GM21367 (cell line): ENCODE measurements at regions not wholly inside any gene's neighbourhood (a gene's known extent, or its start where the extent isn't known, plus 50 kb on each side); places are given as distances from the start of the nearest gene placed in this dataset.
"Not testable (repeated sequence)": the region's sequence is repeated elsewhere in the genome, so short reads cannot be mapped to it uniquely, and the experiment has no call there.

Source experiments
- ATAC-seq: cut with Tn5 transposase; IDR thresholded peaks from one replicate; pipeline ENCODE4 v1.9.1; 2021; ENCODE audit not compliant: unreplicated experiment

- ATAC-seq: no peak
Measured at GRCh38 chr4:164538097-164538496, 215.8 kb upstream of the SMIM31 start.

- no peak for ATAC-seq
Measured at GRCh38 chr4:164540987-164541386, 212.9 kb upstream of the SMIM31 start.

- ATAC-seq: no peak
Measured at GRCh38 chr4:164542431-164542830, 211.5 kb upstream of the SMIM31 start.

GRCh38 chr4:164550989-164551712, 202.8 kb upstream of the SMIM31 start:
- ATAC-seq: no peak

GRCh38 chr4:164551713-164552040, 202.3 kb upstream of the SMIM31 start:
- no peak for ATAC-seq

- ATAC-seq: no peak
Measured at GRCh38 chr4:164571593-164572390, 182.1 kb upstream of the SMIM31 start.

- no peak for ATAC-seq
Measured at GRCh38 chr4:164572877-164573279, 181.1 kb upstream of the SMIM31 start.

- no peak for ATAC-seq
Measured at GRCh38 chr4:164575861-164576260, 178.1 kb upstream of the SMIM31 start.

GRCh38 chr4:164579270-164579942, 174.5 kb upstream of the SMIM31 start:
- ATAC-seq: no peak

GRCh38 chr4:164591666-164592065, 162.3 kb upstream of the SMIM31 start:
- no peak for ATAC-seq

- ATAC-seq: no peak
Measured at GRCh38 chr4:164595751-164596150, 158.2 kb upstream of the SMIM31 start.

- no peak for ATAC-seq
Measured at GRCh38 chr4:164596318-164596878, 157.5 kb upstream of the SMIM31 start.

GRCh38 chr4:164596927-164597326, 157.0 kb upstream of the SMIM31 start:
- ATAC-seq: no peak

- no peak for ATAC-seq
Measured at GRCh38 chr4:164601653-164602052, 152.3 kb upstream of the SMIM31 start.

- ATAC-seq: not testable (repeated sequence)
Measured at GRCh38 chr4:164605791-164606190, 148.1 kb upstream of the SMIM31 start.

- ATAC-seq: peak; percentile 98
Measured at GRCh38 chr4:164606478-164606877, 147.5 kb upstream of the SMIM31 start.

GRCh38 chr4:164613256-164613655, 140.7 kb upstream of the SMIM31 start:
- no peak for ATAC-seq

GRCh38 chr4:164613792-164614191, 140.1 kb upstream of the SMIM31 start:
- no peak for ATAC-seq

GRCh38 chr4:164614329-164614728, 139.6 kb upstream of the SMIM31 start:
- ATAC-seq: no peak

GRCh38 chr4:164614999-164615398, 138.9 kb upstream of the SMIM31 start:
- no peak for ATAC-seq

- ATAC-seq: no peak
Measured at GRCh38 chr4:164615964-164616363, 138.0 kb upstream of the SMIM31 start.

- ATAC-seq: no peak
Measured at GRCh38 chr4:164616961-164617360, 137.0 kb upstream of the SMIM31 start.
